GM21390 (cell line): ENCODE measurements at regions not wholly inside any gene's neighbourhood (a gene's known extent, or its start where the extent isn't known, plus 50 kb on each side); places are given as distances from the start of the nearest gene placed in this dataset.

Experiments
- ATAC-seq: cut with Tn5 transposase; IDR thresholded peaks from one replicate; pipeline ENCODE4 v1.9.1; 2021; ENCODE audit not compliant: unreplicated experiment

GRCh38 chr5:88377240-88377639 is 108.6 kb upstream of the TMEM161B start:
- no peak for ATAC-seq

DNA sequence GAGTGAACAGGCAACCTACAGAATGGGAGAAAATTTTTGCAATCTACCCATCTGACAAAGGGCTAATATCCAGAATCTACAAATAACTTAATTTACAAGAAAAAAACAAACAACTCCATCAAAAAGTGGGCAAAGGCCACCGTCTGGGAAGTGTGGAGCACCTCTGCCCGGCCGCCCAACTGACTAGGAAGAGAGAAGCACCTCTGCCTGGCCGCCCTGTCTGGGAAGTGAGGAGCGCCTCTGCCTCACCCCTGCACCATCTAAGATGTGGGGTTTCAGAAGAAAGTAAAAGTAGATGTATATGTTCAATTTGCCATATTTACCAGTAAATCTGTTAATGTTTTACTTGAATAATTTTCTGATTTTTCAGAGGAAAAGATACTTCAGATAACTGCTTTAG is 108.1 kb upstream of the TMEM161B start:
- no peak for ATAC-seq

GRCh38 chr5:88374391-88374790 is 105.7 kb upstream of the TMEM161B start:
- no peak for ATAC-seq

GRCh38 chr5:88370824-88371223 is 102.2 kb upstream of the TMEM161B start:
- ATAC-seq, result no peak

DNA sequence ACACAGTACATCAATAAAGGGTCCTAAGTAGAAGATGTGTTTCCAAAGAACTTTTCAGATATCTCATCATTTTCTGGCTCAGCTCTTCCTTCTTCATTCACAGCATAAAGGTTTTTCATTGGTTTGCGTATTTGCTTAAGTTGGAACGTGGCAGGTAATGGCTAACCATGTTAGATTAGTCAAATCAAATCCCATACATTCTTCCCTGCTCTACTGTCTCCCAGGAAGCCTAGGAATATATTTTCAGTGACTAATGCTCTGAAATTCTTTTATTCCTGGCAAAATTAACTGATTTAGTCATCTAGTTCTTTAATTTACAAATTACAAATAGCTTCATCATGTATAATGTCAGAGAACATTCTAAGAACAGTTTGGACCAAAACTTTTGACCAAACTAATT is 99.6 kb upstream of the TMEM161B start:
- ATAC-seq, result no peak

- no peak for ATAC-seq
These were observed 96.3 kb upstream of the TMEM161B start for GRCh38 chr5:88364991-88365390.

- no peak for ATAC-seq
These were observed 86.9 kb upstream of the TMEM161B start for GRCh38 chr5:88355490-88356050.

- no peak for ATAC-seq
These were observed 57.2 kb upstream of the TMEM161B start for GRCh38 chr5:88325868-88326267.

DNA sequence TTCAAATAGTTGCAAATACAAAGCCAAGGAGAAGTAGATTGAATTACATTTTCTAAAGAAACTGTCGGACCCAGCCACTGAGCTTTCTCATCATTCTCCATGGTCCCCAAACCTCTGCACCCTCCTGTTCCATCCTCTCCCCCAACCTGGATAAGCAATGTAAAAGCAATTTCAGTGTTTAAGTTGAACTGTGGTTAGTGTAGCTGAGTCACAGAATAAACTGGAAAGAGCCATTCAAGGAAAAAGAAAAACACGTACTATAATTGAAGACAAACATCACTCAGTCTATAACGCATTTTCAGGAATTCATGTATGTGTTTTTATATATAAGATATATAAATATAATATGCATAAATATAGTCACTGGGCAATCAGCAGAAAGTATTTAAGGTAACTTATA is 54.1 kb upstream of the TMEM161B start:
- ATAC-seq, result no peak
